AG08396 (cell line): ENCODE measurements at regions not wholly inside any gene's neighbourhood (a gene's known extent, or its start where the extent isn't known, plus 50 kb on each side); places are given as distances from the start of the nearest gene placed in this dataset.

Source experiments
- DNase-seq: peaks from one replicate; pipeline ENCODE4 v3.0.0; 2012; ENCODE audit warnings: low spot score, mixed read lengths

GRCh38 chr11:113553235-113553634, 78.0 kb upstream of the DRD2 start:
- DNase-seq: peak; percentile 74

- DNase-seq: no peak
Measured at GRCh38 chr11:113552271-113552670, 77.1 kb upstream of the DRD2 start.

- no peak for DNase-seq
Measured at GRCh38 chr11:113551645-113552044, 76.4 kb upstream of the DRD2 start.

- no peak for DNase-seq
Measured at GRCh38 chr11:113549611-113550578, 74.7 kb upstream of the DRD2 start.

DNA sequence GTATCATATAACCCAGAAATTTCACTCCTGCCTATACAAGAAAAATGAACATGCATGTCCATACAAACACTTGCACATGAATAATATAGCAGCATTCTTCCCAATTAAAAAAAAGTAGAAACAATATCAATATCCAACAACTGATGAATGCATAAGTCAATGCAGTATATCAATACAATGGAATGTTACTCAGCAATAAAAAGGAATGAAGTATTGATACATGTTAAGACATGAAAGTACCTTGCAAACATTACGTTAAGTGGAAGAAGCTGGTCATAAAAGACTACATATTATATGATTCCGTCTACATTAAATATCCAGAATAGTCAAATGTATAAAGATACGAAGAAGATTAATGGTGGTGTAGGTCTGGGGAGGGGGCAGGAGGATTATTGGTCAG, 73.9 kb upstream of the DRD2 start:
- no peak for DNase-seq

GRCh38 chr11:113547739-113548138, 72.5 kb upstream of the DRD2 start:
- no peak for DNase-seq

GRCh38 chr11:113546757-113547507, 71.7 kb upstream of the DRD2 start:
- peak; percentile 32 for DNase-seq

GRCh38 chr11:113542420-113542819, 67.2 kb upstream of the DRD2 start:
- no peak for DNase-seq

GRCh38 chr11:113540416-113541330, 65.5 kb upstream of the DRD2 start:
- DNase-seq: no peak

DNA sequence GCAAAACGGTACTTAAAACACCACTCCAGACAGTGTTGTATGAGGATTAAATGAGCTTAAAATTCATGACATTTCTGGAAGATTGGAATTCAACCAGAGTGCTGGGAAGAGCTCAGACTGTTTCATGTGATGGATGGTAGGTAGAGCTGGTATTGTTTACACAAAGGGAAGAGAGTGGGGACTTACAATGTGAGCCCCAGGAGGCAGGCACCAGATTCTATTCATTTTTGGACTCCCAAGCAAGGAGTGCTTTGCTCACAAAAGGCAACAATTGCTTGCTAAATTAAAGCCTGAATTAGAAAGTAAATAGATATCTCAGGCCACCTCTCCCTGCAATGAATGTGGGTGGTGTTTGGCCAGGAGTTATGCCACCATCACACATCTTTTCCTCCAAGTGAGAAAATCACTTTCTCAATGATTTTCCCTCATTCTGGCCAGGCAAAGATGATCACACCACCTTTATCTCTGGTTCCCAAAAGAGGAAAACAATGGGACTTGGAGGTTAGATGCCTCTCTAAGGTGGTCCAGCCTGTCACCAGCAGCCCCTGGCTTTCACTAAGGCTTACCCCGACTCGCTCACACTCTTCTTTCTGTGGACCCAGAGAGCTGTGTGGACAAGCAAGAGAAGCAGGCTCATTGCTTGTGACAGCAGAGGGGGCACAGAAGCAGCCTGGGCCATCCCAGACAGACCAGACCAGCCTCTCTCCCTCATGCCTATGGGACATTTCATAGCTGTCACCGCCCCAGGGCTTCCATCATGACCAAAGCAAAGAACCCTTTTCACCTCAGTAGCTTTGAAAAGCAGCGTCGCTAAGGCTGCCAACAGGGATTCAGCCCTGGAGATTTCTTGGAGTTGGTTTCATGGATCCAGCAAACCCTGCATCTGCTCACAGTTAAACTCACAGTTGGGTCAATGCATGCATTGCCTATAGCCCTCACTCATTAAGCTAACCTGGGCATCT, 63.5 kb upstream of the DRD2 start:
- DNase-seq: no peak

DNA sequence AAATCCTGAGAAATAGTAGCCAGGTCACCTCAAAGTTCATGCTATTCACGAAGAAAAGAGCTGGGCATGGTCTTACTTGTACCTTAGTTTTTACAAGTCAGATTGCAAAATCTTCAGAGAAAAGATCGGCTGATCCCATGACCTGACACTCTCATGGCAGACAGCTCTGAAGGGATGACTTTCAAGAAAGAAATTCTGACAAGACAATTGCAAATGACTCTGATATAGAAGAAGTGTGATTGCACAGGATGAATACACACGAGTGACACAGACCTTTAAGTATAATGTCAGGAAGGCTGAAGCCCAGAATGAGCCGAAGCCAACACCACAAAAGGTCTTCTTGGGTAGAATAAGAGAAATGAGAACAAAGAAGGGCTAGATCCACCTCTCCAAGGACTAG, 59.4 kb upstream of the DRD2 start:
- DNase-seq: no peak

- DNase-seq: no peak
Measured at GRCh38 chr11:113533425-113533698, 58.2 kb upstream of the DRD2 start.

DNA sequence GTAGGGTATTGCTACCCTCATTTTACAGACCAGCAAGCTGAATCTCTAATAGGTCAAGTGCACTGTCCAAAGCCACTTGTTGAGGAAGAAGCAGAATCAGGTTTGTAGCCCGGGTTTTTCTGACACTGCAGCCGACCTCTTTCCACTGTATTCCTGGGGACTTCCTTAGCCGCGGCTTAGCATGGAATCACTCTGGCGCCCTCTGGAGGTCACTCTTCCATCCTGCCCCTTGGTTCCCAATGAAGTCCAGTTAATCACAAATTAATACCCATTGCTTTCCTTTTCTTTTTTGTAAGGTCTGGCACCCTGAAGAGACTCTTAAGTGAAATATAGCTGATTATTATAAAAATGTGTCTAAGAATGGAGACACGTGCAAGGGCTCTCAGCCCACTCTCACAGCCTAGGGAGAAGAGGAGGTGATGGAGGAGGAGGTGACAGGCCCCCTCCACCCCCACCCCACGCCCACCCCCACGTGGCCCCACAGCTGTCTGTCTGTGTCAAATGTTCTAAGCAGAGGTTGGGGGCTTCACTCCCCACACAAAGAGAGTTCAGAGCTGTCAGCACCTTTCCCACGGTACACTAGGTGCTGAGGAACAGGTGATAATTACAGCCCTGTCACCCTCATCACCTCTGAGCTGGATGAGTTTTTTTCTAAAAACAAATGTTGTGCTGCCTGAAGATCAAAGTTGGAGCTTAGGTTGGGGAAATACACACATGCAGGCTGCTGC, 57.7 kb upstream of the DRD2 start:
- peak; percentile 61 for DNase-seq

- DNase-seq: no peak
Measured at GRCh38 chr11:113531575-113532451, 56.6 kb upstream of the DRD2 start.

DNA sequence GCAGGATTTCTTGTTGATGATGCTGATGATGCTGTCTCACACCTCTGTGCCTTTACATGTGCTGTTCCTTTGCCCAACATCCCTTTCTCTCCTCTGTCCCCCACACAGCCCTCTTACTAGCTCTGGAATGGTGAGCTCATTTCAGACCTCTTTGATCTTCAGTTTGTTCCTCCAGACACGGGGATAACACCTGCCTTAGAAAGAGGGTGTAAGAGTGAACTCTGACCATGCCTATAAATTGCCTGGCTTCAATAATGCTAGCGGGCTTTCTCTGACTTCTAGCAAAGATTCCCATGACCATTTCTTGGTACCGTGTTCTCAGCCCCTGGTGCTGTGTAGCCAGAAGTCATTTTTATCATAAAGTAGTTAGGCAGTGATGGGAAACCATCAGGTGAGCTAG, 55.9 kb upstream of the DRD2 start:
- no peak for DNase-seq

- no peak for DNase-seq
Measured at GRCh38 chr11:113529606-113530005, 54.4 kb upstream of the DRD2 start.

GRCh38 chr11:113528982-113529381, 53.8 kb upstream of the DRD2 start:
- DNase-seq: no peak

DNA sequence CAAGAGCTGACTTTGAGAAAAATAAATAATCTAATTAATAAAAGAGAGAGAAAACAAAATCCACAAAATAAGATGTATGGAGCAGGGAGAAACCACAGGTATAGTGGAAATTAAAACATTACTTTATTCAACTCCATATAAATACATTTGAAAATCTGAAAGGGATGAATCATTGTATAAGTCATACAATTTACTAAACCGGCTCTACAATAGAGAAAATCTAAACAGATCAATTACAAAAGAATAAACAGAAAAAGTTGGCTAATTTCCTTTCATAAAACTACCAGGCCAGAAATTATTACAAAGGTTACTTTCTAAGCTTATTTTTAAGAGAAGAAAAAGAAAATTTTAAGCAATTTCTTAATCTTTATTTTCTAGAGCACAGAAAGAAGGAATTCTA, 51.3 kb upstream of the DRD2 start:
- no peak for DNase-seq
